ENCODE measurements at regions not wholly inside any gene's neighbourhood (a gene's known extent, or its start where the extent isn't known, plus 50 kb on each side); places are given as distances from the start of the nearest gene placed in this dataset.
"Not testable (repeated sequence)": the region's sequence is repeated elsewhere in the genome, so short reads cannot be mapped to it uniquely, and the experiment has no call there.

- not testable (repeated sequence) for H3K27ac ChIP-seq (ENCODE audit: low read depth, low read length); H2AFZ ChIP-seq (ENCODE audit: low read depth, low read length, severe bottlenecking); H3K4me3 ChIP-seq (ENCODE audit: insufficient read depth, low read length, poor library complexity, severe bottlenecking); H3K4me2 ChIP-seq (ENCODE audit: low read depth, low read length, poor library complexity, severe bottlenecking); H3K79me2 ChIP-seq (ENCODE audit: insufficient read depth, low read length); H4K20me1 ChIP-seq (ENCODE audit: low read depth, low read length); H3K27me3 ChIP-seq (ENCODE audit: low read length); H3K9me3 ChIP-seq (ENCODE audit: insufficient read depth, low read length); H3K9me2 ChIP-seq (replicated peaks; ENCODE audit: insufficient read depth, low read length); H3K36me3 ChIP-seq (ENCODE audit: low read length); H3K9ac ChIP-seq (ENCODE audit: low read length); H3F3A ChIP-seq (ENCODE audit: insufficient read depth)
These were observed 54.8 kb upstream of the FAM90A1 start for GRCh38 chr12:8282181-8282580.

DNA sequence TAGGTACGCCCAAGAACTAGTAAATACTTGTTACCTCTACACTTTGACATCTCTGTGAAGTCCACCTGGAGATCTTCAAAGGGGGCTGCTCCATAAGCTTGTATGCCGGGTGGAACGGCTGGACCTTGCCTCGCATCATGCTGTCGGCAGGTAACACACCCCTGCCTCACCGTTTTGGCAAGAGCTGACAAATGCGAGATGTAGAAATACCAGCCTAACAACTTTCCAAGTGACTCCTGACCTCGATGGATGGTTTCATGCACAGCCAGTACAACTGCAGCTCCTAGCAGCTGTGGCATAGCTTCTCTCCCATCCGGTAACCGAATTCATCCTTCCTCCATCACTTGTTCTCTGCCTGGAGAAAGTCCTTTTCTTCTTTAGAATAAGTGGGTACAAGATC lies 58.3 kb upstream of the FAM90A1 start:
- not testable (repeated sequence) for H3K27ac ChIP-seq (ENCODE audit: low read depth, low read length); H2AFZ ChIP-seq (ENCODE audit: low read depth, low read length, severe bottlenecking); H3K4me2 ChIP-seq (ENCODE audit: low read depth, low read length, poor library complexity, severe bottlenecking); H3K27me3 ChIP-seq (ENCODE audit: low read length); H3K4me3 ChIP-seq (ENCODE audit: insufficient read depth, low read length, poor library complexity, severe bottlenecking); H3K79me2 ChIP-seq (ENCODE audit: insufficient read depth, low read length); H3K9ac ChIP-seq (ENCODE audit: low read length); H3K9me3 ChIP-seq (ENCODE audit: insufficient read depth, low read length); H3K9me2 ChIP-seq (replicated peaks; ENCODE audit: insufficient read depth, low read length); H3K36me3 ChIP-seq (ENCODE audit: low read length); H4K20me1 ChIP-seq (ENCODE audit: low read depth, low read length); H3F3A ChIP-seq (ENCODE audit: insufficient read depth)

GRCh38 chr12:8291764-8292163 lies 64.3 kb upstream of the FAM90A1 start:
- not testable (repeated sequence) for H4K20me1 ChIP-seq (ENCODE audit: low read depth, low read length); H3K9ac ChIP-seq (ENCODE audit: low read length); H3K9me3 ChIP-seq (ENCODE audit: insufficient read depth, low read length); H3K36me3 ChIP-seq (ENCODE audit: low read length); H3K27ac ChIP-seq (ENCODE audit: low read depth, low read length); H3K27me3 ChIP-seq (ENCODE audit: low read length); H3K4me3 ChIP-seq (ENCODE audit: insufficient read depth, low read length, poor library complexity, severe bottlenecking); H3K79me2 ChIP-seq (ENCODE audit: insufficient read depth, low read length); H2AFZ ChIP-seq (ENCODE audit: low read depth, low read length, severe bottlenecking); H3K9me2 ChIP-seq (replicated peaks; ENCODE audit: insufficient read depth, low read length); H3F3A ChIP-seq (ENCODE audit: insufficient read depth); H3K4me2 ChIP-seq (ENCODE audit: low read depth, low read length, poor library complexity, severe bottlenecking)

- H4K20me1 ChIP-seq (ENCODE audit: low read depth, low read length); H2AFZ ChIP-seq (ENCODE audit: low read depth, low read length, severe bottlenecking); H3K36me3 ChIP-seq (ENCODE audit: low read length); H3K27me3 ChIP-seq (ENCODE audit: low read length); H3K9me2 ChIP-seq (replicated peaks; ENCODE audit: insufficient read depth, low read length); H3K27ac ChIP-seq (ENCODE audit: low read depth, low read length); H3F3A ChIP-seq (ENCODE audit: insufficient read depth); H3K9ac ChIP-seq (ENCODE audit: low read length); H3K79me2 ChIP-seq (ENCODE audit: insufficient read depth, low read length); H3K4me2 ChIP-seq (ENCODE audit: low read depth, low read length, poor library complexity, severe bottlenecking); H3K9me3 ChIP-seq (ENCODE audit: insufficient read depth, low read length); H3K4me3 ChIP-seq (ENCODE audit: insufficient read depth, low read length, poor library complexity, severe bottlenecking): not testable (repeated sequence)
These were observed 67.2 kb upstream of the FAM90A1 start for GRCh38 chr12:8294662-8295061.

- H3K4me2 ChIP-seq (ENCODE audit: low read depth, low read length, poor library complexity, severe bottlenecking); H3F3A ChIP-seq (ENCODE audit: insufficient read depth); H3K9me3 ChIP-seq (ENCODE audit: insufficient read depth, low read length); H3K27ac ChIP-seq (ENCODE audit: low read depth, low read length); H3K9me2 ChIP-seq (replicated peaks; ENCODE audit: insufficient read depth, low read length); H3K9ac ChIP-seq (ENCODE audit: low read length); H3K27me3 ChIP-seq (ENCODE audit: low read length); H3K36me3 ChIP-seq (ENCODE audit: low read length); H4K20me1 ChIP-seq (ENCODE audit: low read depth, low read length); H3K4me3 ChIP-seq (ENCODE audit: insufficient read depth, low read length, poor library complexity, severe bottlenecking); H3K79me2 ChIP-seq (ENCODE audit: insufficient read depth, low read length); H2AFZ ChIP-seq (ENCODE audit: low read depth, low read length, severe bottlenecking): not testable (repeated sequence)
These were observed 81.2 kb upstream of the FAM90A1 start for GRCh38 chr12:8308611-8309010.

DNA sequence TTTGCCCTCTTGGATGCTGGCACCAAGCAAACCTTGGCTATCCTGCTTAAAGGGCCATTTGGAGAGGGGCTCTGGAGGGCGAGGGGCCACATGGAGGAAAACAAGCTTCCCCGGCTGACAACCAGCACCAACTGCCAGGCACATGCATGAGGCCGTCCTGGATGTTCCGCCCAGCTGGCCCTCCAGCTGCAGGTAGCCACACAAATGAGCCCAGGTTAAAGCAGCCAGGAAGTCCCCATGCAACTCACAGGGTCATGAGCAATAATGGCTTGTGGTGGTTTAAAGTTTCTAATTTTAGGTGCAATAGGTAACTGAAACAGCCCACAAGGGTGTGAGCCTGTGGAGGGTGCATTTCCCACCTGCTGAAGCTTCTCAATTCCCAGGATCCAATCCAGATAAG lies 88.6 kb upstream of the FAM90A1 start:
- H2AFZ ChIP-seq (ENCODE audit: low read depth, low read length, severe bottlenecking); H3K4me3 ChIP-seq (ENCODE audit: insufficient read depth, low read length, poor library complexity, severe bottlenecking); H3K27ac ChIP-seq (ENCODE audit: low read depth, low read length); H3K9me2 ChIP-seq (replicated peaks; ENCODE audit: insufficient read depth, low read length); H4K20me1 ChIP-seq (ENCODE audit: low read depth, low read length); H3K27me3 ChIP-seq (ENCODE audit: low read length); H3K9me3 ChIP-seq (ENCODE audit: insufficient read depth, low read length); H3K4me2 ChIP-seq (ENCODE audit: low read depth, low read length, poor library complexity, severe bottlenecking); H3K9ac ChIP-seq (ENCODE audit: low read length); H3F3A ChIP-seq (ENCODE audit: insufficient read depth); H3K36me3 ChIP-seq (ENCODE audit: low read length); H3K79me2 ChIP-seq (ENCODE audit: insufficient read depth, low read length): not testable (repeated sequence)

DNA sequence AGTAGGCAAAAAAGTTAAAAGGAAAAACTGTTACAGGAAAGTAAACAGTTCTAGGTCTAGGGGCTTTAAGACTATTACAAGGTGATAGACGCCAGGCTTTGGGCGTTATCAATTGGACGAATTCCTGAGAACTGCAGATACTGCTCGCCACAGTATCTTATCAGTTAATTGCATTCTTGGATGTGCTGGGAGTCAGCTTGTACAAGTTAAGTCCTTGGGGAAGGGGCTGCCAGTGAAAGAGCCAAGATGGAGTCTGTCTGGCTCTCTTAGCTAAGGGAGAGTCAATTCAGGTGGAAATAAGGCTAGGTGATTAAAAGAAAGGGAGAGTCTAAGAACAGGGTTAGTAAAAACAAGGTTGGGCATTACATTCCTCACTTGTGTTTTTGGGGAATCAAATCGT lies 90.3 kb upstream of the FAM90A1 start:
- H3F3A ChIP-seq (ENCODE audit: insufficient read depth); H3K27ac ChIP-seq (ENCODE audit: low read depth, low read length): not testable (repeated sequence)

GRCh38 chr12:8320251-8320730 lies 92.9 kb upstream of the FAM90A1 start:
- not testable (repeated sequence) for H3K4me3 ChIP-seq (ENCODE audit: insufficient read depth, low read length, poor library complexity, severe bottlenecking)

More for the DNA sequence above, 90.3 kb upstream of the FAM90A1 start:
- H3K9me3 ChIP-seq (ENCODE audit: insufficient read depth, low read length); H3K9ac ChIP-seq (ENCODE audit: low read length); H4K20me1 ChIP-seq (ENCODE audit: low read depth, low read length); H3K9me2 ChIP-seq (replicated peaks; ENCODE audit: insufficient read depth, low read length); H2AFZ ChIP-seq (ENCODE audit: low read depth, low read length, severe bottlenecking); H3K79me2 ChIP-seq (ENCODE audit: insufficient read depth, low read length); H3K36me3 ChIP-seq (ENCODE audit: low read length); H3K4me3 ChIP-seq (ENCODE audit: insufficient read depth, low read length, poor library complexity, severe bottlenecking); H3K4me2 ChIP-seq (ENCODE audit: low read depth, low read length, poor library complexity, severe bottlenecking); H3K27me3 ChIP-seq (ENCODE audit: low read length): not testable (repeated sequence)

More at GRCh38 chr12:8320251-8320730, 92.9 kb upstream of the FAM90A1 start:
- H3K9ac ChIP-seq (ENCODE audit: low read length); H3K9me2 ChIP-seq (replicated peaks; ENCODE audit: insufficient read depth, low read length); H3K79me2 ChIP-seq (ENCODE audit: insufficient read depth, low read length); H3F3A ChIP-seq (ENCODE audit: insufficient read depth); H3K27ac ChIP-seq (ENCODE audit: low read depth, low read length); H3K4me2 ChIP-seq (ENCODE audit: low read depth, low read length, poor library complexity, severe bottlenecking); H3K9me3 ChIP-seq (ENCODE audit: insufficient read depth, low read length); H2AFZ ChIP-seq (ENCODE audit: low read depth, low read length, severe bottlenecking); H3K27me3 ChIP-seq (ENCODE audit: low read length); H4K20me1 ChIP-seq (ENCODE audit: low read depth, low read length); H3K36me3 ChIP-seq (ENCODE audit: low read length): not testable (repeated sequence)
